Fibroblast of lung (primary cell): ENCODE measurements at regions not wholly inside any gene's neighbourhood (a gene's known extent, or its start where the extent isn't known, plus 50 kb on each side); places are given as distances from the start of the nearest gene placed in this dataset.

Experiments used
- DNase-seq, 2 donors: peaks; one replicate each; pipeline versions ENCODE4 v3.0.0 to v3.0.0-alpha.2; 2010; ENCODE audit warnings: low read depth in 2 of 2
- H2AFZ ChIP-seq: 2 replicates; pipeline ENCODE4 v1.5.1; 2012; ENCODE audit warnings: low read length, control low read depth, inconsistent platforms
- H3K27ac ChIP-seq: 2 replicates; pipeline ENCODE4 v1.5.1; 2011; ENCODE audit warnings: low read length, control low read depth; ENCODE audit not compliant: insufficient read depth
- H3K27me3 ChIP-seq: 2 replicates; pipeline ENCODE4 v1.5.1; 2011; ENCODE audit warnings: mild to moderate bottlenecking, low read length; ENCODE audit not compliant: control insufficient read depth, insufficient read depth
- H3K36me3 ChIP-seq: 2 replicates; pipeline ENCODE4 v1.5.1; 2011; ENCODE audit warnings: low read length; ENCODE audit not compliant: control insufficient read depth, insufficient read depth
- H3K4me1 ChIP-seq: 2 replicates; pipeline ENCODE4 v1.5.1; 2011; ENCODE audit warnings: low read length; ENCODE audit not compliant: control insufficient read depth, insufficient read depth; ENCODE audit errors: extremely low read depth
- H3K4me2 ChIP-seq: 2 replicates; pipeline ENCODE4 v1.5.1; 2011; ENCODE audit warnings: low read length, control low read depth; ENCODE audit not compliant: insufficient read depth; ENCODE audit errors: extremely low read depth
- H3K4me3 ChIP-seq, 4 experiments: fragments of 200-600 bp in 1 of 4; sonication (generic) in 1 of 4; replicated peaks in 1 of 4; 2 replicates each; pipeline ENCODE4 v1.5.1; 2011 to 2016; ENCODE audit warnings: low read length in 4 of 4, low read depth in 3 of 4, mild to moderate bottlenecking in 3 of 4, control low read depth in 2 of 4, inconsistent platforms in 1 of 4, mixed read lengths in 1 of 4; ENCODE audit not compliant: insufficient read depth in 1 of 4; ENCODE audit errors: control extremely low read depth in 1 of 4
- H3K79me2 ChIP-seq: 2 replicates; pipeline ENCODE4 v1.5.1; 2012; ENCODE audit warnings: mild to moderate bottlenecking, low read length, inconsistent platforms; ENCODE audit not compliant: control insufficient read depth, insufficient read depth
- H3K9ac ChIP-seq: 2 replicates; pipeline ENCODE4 v1.5.1; 2011; ENCODE audit warnings: mild to moderate bottlenecking, low read length, control low read depth; ENCODE audit not compliant: insufficient read depth
- H3K9me3 ChIP-seq: 2 replicates; pipeline ENCODE4 v1.5.1; 2012; ENCODE audit warnings: low read depth, low read length; ENCODE audit not compliant: control insufficient read depth, insufficient read depth
- H4K20me1 ChIP-seq: 2 replicates; pipeline ENCODE4 v1.5.1; 2011; ENCODE audit warnings: low read length; ENCODE audit not compliant: control insufficient read depth, insufficient read depth; ENCODE audit errors: extremely low read depth
- EZH2 ChIP-seq: IDR thresholded peaks from 2 replicates; pipeline ENCODE4 v1.5.1; 2012; ENCODE audit warnings: low read length, control low read depth, mild to moderate bottlenecking; ENCODE audit errors: missing control alignments
- TF ChIP-seq, protein P1 (sequence below), 2 donors: IDR thresholded peaks in 1 of 2; conservative IDR thresholded peaks in 1 of 2; 1 replicate in 1 of 2; 2 replicates in 1 of 2; pipeline ENCODE4 v1.5.1; 2011 to 2012; ENCODE audit warnings: low read length in 2 of 2, control low read depth in 1 of 2, inconsistent platforms in 1 of 2, low read depth in 1 of 2, mild to moderate bottlenecking in 1 of 2

DNA sequence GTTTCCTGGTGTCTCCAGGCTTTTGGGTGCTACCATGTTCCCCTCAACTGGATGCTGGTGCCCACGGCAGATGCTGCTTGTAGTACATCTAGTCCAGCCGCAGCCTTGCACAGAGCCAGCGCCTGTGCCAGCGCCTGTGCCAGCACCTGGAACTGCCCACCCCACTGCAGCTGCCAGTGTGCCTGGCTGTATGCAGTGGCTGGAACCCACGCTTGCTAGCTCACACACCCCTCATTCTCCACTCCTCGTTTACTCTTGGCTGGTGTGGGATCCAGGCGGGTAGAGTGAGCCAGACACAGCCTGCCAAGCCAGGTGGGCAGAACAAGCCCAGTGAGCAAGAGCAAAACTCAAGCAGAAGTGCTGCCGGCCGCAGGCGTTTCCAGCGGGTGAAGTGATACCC lies 428.6 kb downstream of the SLITRK1 start:
- no peak overlapping the region for H3K4me2 ChIP-seq
- H4K20me1 ChIP-seq, result no peaks in the 10 kb centered on the region
- H3K9ac ChIP-seq, result no peak overlapping the region
- H3K27ac ChIP-seq, result no peak overlapping the region
- H3K36me3 ChIP-seq, result no peaks in the 10 kb centered on the region
- DNase-seq, result no peak
- no peaks in the 10 kb centered on the region for H3K9me3 ChIP-seq
- H3K27me3 ChIP-seq, result no peaks in the 10 kb centered on the region
- no peak for TF ChIP-seq EZH2
- TF ChIP-seq, protein P1, sequence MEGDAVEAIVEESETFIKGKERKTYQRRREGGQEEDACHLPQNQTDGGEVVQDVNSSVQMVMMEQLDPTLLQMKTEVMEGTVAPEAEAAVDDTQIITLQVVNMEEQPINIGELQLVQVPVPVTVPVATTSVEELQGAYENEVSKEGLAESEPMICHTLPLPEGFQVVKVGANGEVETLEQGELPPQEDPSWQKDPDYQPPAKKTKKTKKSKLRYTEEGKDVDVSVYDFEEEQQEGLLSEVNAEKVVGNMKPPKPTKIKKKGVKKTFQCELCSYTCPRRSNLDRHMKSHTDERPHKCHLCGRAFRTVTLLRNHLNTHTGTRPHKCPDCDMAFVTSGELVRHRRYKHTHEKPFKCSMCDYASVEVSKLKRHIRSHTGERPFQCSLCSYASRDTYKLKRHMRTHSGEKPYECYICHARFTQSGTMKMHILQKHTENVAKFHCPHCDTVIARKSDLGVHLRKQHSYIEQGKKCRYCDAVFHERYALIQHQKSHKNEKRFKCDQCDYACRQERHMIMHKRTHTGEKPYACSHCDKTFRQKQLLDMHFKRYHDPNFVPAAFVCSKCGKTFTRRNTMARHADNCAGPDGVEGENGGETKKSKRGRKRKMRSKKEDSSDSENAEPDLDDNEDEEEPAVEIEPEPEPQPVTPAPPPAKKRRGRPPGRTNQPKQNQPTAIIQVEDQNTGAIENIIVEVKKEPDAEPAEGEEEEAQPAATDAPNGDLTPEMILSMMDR (conservative IDR thresholded peaks at IDR 0.05 in 1 of 2, IDR thresholded peaks at IDR 0.05 in 1 of 2; ENCODE audit: low read depth in 1 of 2, low read length in 2 of 2), result no peak
- H3K4me1 ChIP-seq, result no peaks in the 10 kb centered on the region
- H2AFZ ChIP-seq, result no peak overlapping the region
- no peak overlapping the region for H3K4me3 ChIP-seq
- H3K79me2 ChIP-seq, result no peaks in the 10 kb centered on the region

DNA sequence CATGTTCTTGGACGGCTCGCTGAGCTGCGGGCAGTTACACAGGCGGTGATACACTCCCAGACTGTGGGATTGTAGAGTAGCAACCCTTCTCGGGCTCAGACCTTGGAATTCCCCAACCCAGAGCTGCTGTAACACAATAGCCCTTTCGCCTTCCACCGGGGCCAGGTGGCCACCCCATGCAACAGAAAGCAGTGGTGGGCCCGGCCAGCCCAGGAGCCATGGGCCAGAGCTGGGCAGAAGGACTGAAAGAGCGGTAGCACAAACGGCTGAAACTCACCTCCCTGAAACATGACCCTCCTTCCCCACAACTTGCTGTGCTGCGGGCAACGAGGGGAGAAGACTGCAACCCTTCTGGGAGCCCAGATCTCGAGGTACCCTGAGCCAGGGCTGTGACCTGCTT lies 429.0 kb downstream of the SLITRK1 start:
- H4K20me1 ChIP-seq, result no peaks in the 10 kb centered on the region
- no peaks in the 10 kb centered on the region for H3K4me1 ChIP-seq
- no peak for DNase-seq
- no peak for TF ChIP-seq EZH2
- TF ChIP-seq, protein P1 (conservative IDR thresholded peaks at IDR 0.05 in 1 of 2, IDR thresholded peaks at IDR 0.05 in 1 of 2; ENCODE audit: low read depth in 1 of 2, low read length in 2 of 2), result no peak
- no peak overlapping the region for H3K27ac ChIP-seq
- H3K79me2 ChIP-seq, result no peaks in the 10 kb centered on the region
- no peak overlapping the region for H3K9ac ChIP-seq
- no peaks in the 10 kb centered on the region for H3K9me3 ChIP-seq
- H3K27me3 ChIP-seq, result no peaks in the 10 kb centered on the region
- H3K36me3 ChIP-seq, result no peaks in the 10 kb centered on the region
- H3K4me2 ChIP-seq, result no peak overlapping the region
- H2AFZ ChIP-seq, result no peak overlapping the region
- H3K4me3 ChIP-seq, result no peak overlapping the region

DNA sequence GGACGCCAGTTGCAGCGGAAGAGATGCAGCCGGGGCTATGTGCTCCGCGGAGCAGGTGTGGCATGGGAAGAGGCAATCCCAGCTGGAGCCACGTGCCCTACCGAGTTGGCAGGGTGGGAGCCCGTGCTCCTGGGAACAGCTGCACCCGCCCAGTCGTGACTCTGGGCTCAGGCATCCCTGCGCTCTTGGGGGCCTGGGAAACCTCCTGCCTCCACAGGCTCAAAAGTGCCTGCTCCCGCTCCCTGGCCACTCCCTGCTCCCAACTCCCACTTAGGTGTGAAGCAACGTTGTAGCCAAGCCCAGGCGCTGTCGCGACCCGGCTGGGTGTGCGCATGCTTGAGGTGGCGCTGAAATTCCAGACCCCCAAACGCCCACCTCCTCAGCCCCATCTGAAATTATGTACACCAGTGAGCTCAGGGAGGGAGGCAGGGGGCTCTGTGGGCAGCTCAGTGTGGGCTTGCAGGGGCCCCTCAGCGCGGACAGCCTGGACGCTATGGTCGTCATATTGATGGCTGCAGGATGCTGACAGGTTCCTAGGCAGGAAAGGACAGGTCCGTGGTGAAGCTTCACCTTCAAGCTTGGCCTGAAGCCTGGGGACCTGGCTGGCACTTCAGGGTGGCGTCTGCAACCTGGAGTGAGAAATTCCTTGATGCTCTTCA lies 429.9 kb downstream of the SLITRK1 start:
- H3K79me2 ChIP-seq, result no peaks in the 10 kb centered on the region
- H4K20me1 ChIP-seq, result no peaks in the 10 kb centered on the region
- no peak overlapping the region for H3K9ac ChIP-seq
- H3K36me3 ChIP-seq, result no peaks in the 10 kb centered on the region
- no peaks in the 10 kb centered on the region for H3K27me3 ChIP-seq
- H3K4me2 ChIP-seq, result no peak overlapping the region
- DNase-seq, result no peak
- TF ChIP-seq, protein P1 (conservative IDR thresholded peaks at IDR 0.05 in 1 of 2, IDR thresholded peaks at IDR 0.05 in 1 of 2; ENCODE audit: low read depth in 1 of 2, low read length in 2 of 2), result no peak
- no peak for TF ChIP-seq EZH2
- H3K4me1 ChIP-seq, result no peaks in the 10 kb centered on the region
- H3K27ac ChIP-seq, result no peak overlapping the region
- H3K9me3 ChIP-seq, result no peaks in the 10 kb centered on the region
- no peak overlapping the region for H3K4me3 ChIP-seq
- H2AFZ ChIP-seq, result no peak overlapping the region
